RWPE2 (cell line): ENCODE measurements at regions not wholly inside any gene's neighbourhood (a gene's known extent, or its start where the extent isn't known, plus 50 kb on each side); places are given as distances from the start of the nearest gene placed in this dataset.

Experiments
- ATAC-seq: fragments of 200-7000 bp; cut with Tn5 transposase; 3 replicates; pipeline ENCODE4 v1.9.1; 2021; ENCODE audit warnings: low read depth
- DNase-seq: peaks from one replicate; pipeline ENCODE4 v3.0.0-alpha.2; 2020; ENCODE audit warnings: low spot score
- H3K27ac ChIP-seq: fragments of 450-650 bp; 2 replicates; pipeline ENCODE4 v1.5.1; 2017; ENCODE audit warnings: mild to moderate bottlenecking; ENCODE audit not compliant: poor library complexity, severe bottlenecking
- H3K27me3 ChIP-seq: fragments of 250-450 bp; sonication (Bioruptor Pico); 2 replicates; pipeline ENCODE4 v1.5.1; 2021; ENCODE audit warnings: mild to moderate bottlenecking, moderate library complexity; ENCODE audit not compliant: insufficient read depth, poor library complexity, severe bottlenecking
- H3K36me3 ChIP-seq: fragments of 250-450 bp; sonication (Bioruptor Pico); 2 replicates; pipeline ENCODE4 v1.5.1; 2020; ENCODE audit warnings: low read depth, mild to moderate bottlenecking, moderate library complexity
- H3K4me1 ChIP-seq: fragments of 250-450 bp; sonication (Bioruptor Pico); 2 replicates; pipeline ENCODE4 v1.5.1; 2021; ENCODE audit warnings: mild to moderate bottlenecking, moderate library complexity; ENCODE audit not compliant: insufficient read depth, poor library complexity, severe bottlenecking
- H3K4me3 ChIP-seq: fragments of 250-450 bp; sonication (Bioruptor Pico); 2 replicates; pipeline ENCODE4 v1.5.1; 2021; ENCODE audit warnings: mild to moderate bottlenecking, moderate library complexity; ENCODE audit not compliant: severe bottlenecking
- H3K9me3 ChIP-seq: fragments of 250-450 bp; sonication (Bioruptor Pico); 2 replicates; pipeline ENCODE4 v1.5.1; 2021; ENCODE audit warnings: mild to moderate bottlenecking, moderate library complexity; ENCODE audit not compliant: severe bottlenecking
- CTCF ChIP-seq: fragments of 450-650 bp; IDR thresholded peaks from one replicate; pipeline ENCODE4 v1.5.1; 2017; ENCODE audit warnings: mild to moderate bottlenecking, moderate library complexity; ENCODE audit not compliant: poor library complexity, severe bottlenecking

GRCh38 chr7:136640977-136641376 is 227.5 kb upstream of the CHRM2 start:
- no peak overlapping the region for H3K27ac ChIP-seq
- ATAC-seq, result no peak
- no peaks in the 10 kb centered on the region for H3K36me3 ChIP-seq
- TF ChIP-seq CTCF, result no peak
- H3K4me3 ChIP-seq, result no peak overlapping the region
- no peaks in the 10 kb centered on the region for H3K9me3 ChIP-seq
- no peak for DNase-seq
- H3K4me1 ChIP-seq, result no peaks in the 10 kb centered on the region
- peaks cover 11% of the 10 kb centered on the region for H3K27me3 ChIP-seq

GRCh38 chr7:136637813-136638212 is 230.6 kb upstream of the CHRM2 start:
- TF ChIP-seq CTCF, result no peak
- no peaks in the 10 kb centered on the region for H3K9me3 ChIP-seq
- DNase-seq (no peak), ATAC-seq (no peak)
- H3K4me1 ChIP-seq, result no peaks in the 10 kb centered on the region
- no peak overlapping the region for H3K27ac ChIP-seq
- no peaks in the 10 kb centered on the region for H3K27me3 ChIP-seq
- H3K4me3 ChIP-seq, result no peak overlapping the region
- H3K36me3 ChIP-seq, result no peaks in the 10 kb centered on the region

GRCh38 chr7:136635751-136636150 is 232.7 kb upstream of the CHRM2 start:
- Histone ChIP-seq H3K27me3 (no peaks in the 10 kb centered on the region), H3K4me3 (no peak overlapping the region), H3K36me3 (no peaks in the 10 kb centered on the region), H3K27ac (no peak overlapping the region), H3K4me1 (no peaks in the 10 kb centered on the region), H3K9me3 (no peaks in the 10 kb centered on the region)
- DNase-seq (no peak), ATAC-seq (no peak)
- TF ChIP-seq CTCF, result no peak

GRCh38 chr7:136618818-136619217 is 249.6 kb upstream of the CHRM2 start:
- H3K4me3 ChIP-seq, result no peak overlapping the region
- DNase-seq (no peak), ATAC-seq (no peak)
- H3K9me3 ChIP-seq, result no peaks in the 10 kb centered on the region
- H3K27ac ChIP-seq, result no peak overlapping the region
- H3K27me3 ChIP-seq, result no peaks in the 10 kb centered on the region
- TF ChIP-seq CTCF, result no peak
- H3K36me3 ChIP-seq, result no peaks in the 10 kb centered on the region
- no peaks in the 10 kb centered on the region for H3K4me1 ChIP-seq

- Histone ChIP-seq H3K4me3 (no peak overlapping the region), H3K36me3 (no peaks in the 10 kb centered on the region), H3K27me3 (no peaks in the 10 kb centered on the region), H3K9me3 (no peaks in the 10 kb centered on the region), H3K4me1 (no peaks in the 10 kb centered on the region), H3K27ac (no peak overlapping the region)
- TF ChIP-seq CTCF, result no peak
- DNase-seq, result no peak
- no peak for ATAC-seq
Measured at GRCh38 chr7:136617176-136617575, 251.3 kb upstream of the CHRM2 start.
